Thoracic aorta (tissue), 2 donors: ENCODE measurements at regions not wholly inside any gene's neighbourhood (a gene's known extent, or its start where the extent isn't known, plus 50 kb on each side); places are given as distances from the start of the nearest gene placed in this dataset.

ENCODE experiments used
- ATAC-seq: fragments of 150-250 bp; one replicate; pipeline ENCODE4 v1.8.0; 2017; ENCODE audit warnings: low read depth; ENCODE audit not compliant: insufficient number of reproducible peaks, low FRiP score
- DNase-seq: peaks from one replicate; pipeline ENCODE4 v3.0.0-alpha.2; 2020; ENCODE audit warnings: low spot score
- H3K27ac ChIP-seq, 2 donors: fragments of 200-600 bp; sonication (generic); 1 replicate in 1 of 2; 2 replicates in 1 of 2; pipeline ENCODE4 v1.5.1; 2016; ENCODE audit warnings: mild to moderate bottlenecking in 2 of 2, moderate library complexity in 2 of 2
- H3K27me3 ChIP-seq: fragments of 200-600 bp; sonication (generic); replicated peaks from 2 replicates; pipeline ENCODE4 v1.6.0; 2016; ENCODE audit warnings: mild to moderate bottlenecking; ENCODE audit not compliant: insufficient read depth
- H3K36me3 ChIP-seq: fragments of 200-600 bp; sonication (generic); one replicate; pipeline ENCODE4 v1.5.1; 2016
- H3K4me1 ChIP-seq, 2 donors: fragments of 200-600 bp; sonication (generic); 1 replicate in 1 of 2; 2 replicates in 1 of 2; pipeline versions ENCODE4 v1.5.1 to v1.6.0; 2016; ENCODE audit warnings: low read depth in 2 of 2, mild to moderate bottlenecking in 1 of 2; ENCODE audit not compliant: control insufficient read depth in 1 of 2
- H3K4me3 ChIP-seq: fragments of 200-600 bp; sonication (generic); 2 replicates; pipeline ENCODE4 v1.5.1; 2016; ENCODE audit warnings: mild to moderate bottlenecking
- H3K9me3 ChIP-seq: fragments of 200-600 bp; sonication (generic); 2 replicates; pipeline ENCODE4 v1.5.1; 2016
- TF ChIP-seq, protein P1 (sequence below): fragments of 200-600 bp; sonication (generic); IDR thresholded peaks from one replicate; pipeline ENCODE4 v1.5.1; 2019; ENCODE audit warnings: antibody characterized with exemption

DNA sequence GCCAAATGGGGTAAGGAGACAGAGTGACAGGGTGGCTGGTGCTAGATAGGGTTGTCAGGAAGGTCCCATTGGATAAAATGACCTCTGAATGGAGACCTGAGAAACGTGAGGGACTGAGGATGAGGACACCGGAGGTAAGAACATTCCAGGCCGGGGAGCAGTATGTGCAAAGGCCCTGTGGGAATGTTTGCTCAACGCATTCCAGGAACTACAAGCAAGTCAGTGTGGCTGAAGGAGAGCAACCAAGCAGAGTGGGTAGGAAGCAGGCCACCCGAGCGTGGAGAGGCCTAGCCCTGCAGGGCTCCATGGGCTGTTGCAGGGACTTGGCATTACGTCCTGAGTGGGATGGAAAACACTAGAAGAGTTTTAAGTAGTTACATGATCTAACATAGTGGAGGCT is 185.6 kb downstream of the ZBTB18 start:
- no peaks in the 10 kb centered on the region for H3K9me3 ChIP-seq
- DNase-seq (no peak), ATAC-seq (no peak)
- H3K4me1 ChIP-seq, result peaks cover 0 to under 1% of the 10 kb centered on the region in 2 donors
- no peaks in the 10 kb centered on the region for H3K36me3 ChIP-seq
- H3K4me3 ChIP-seq, result no peak overlapping the region
- TF ChIP-seq, protein P1, sequence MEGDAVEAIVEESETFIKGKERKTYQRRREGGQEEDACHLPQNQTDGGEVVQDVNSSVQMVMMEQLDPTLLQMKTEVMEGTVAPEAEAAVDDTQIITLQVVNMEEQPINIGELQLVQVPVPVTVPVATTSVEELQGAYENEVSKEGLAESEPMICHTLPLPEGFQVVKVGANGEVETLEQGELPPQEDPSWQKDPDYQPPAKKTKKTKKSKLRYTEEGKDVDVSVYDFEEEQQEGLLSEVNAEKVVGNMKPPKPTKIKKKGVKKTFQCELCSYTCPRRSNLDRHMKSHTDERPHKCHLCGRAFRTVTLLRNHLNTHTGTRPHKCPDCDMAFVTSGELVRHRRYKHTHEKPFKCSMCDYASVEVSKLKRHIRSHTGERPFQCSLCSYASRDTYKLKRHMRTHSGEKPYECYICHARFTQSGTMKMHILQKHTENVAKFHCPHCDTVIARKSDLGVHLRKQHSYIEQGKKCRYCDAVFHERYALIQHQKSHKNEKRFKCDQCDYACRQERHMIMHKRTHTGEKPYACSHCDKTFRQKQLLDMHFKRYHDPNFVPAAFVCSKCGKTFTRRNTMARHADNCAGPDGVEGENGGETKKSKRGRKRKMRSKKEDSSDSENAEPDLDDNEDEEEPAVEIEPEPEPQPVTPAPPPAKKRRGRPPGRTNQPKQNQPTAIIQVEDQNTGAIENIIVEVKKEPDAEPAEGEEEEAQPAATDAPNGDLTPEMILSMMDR, result no peak
- H3K27me3 ChIP-seq, result no peaks in the 10 kb centered on the region
- no peak overlapping the region for H3K27ac ChIP-seq

DNA sequence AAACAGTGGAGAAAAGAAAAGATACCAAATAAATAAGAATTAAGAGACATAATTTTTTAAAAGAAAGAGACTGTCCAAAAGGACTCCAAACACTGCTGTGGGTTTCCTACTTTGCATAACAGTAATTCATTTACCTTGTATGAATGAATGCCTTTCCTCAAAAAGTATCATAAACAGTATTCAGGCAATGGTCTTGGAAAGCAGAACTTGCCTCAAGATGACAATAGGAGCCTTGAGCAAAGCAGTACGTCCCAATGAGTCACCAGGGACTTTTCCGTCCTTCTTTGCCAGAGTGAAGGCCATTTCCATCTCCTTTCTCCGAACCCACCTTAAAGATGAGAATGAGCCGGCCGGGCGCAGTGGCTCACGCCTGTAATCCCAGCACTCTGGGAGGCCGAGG is 186.4 kb downstream of the ZBTB18 start:
- no peak overlapping the region for H3K4me3 ChIP-seq
- H3K9me3 ChIP-seq, result no peaks in the 10 kb centered on the region
- H3K27me3 ChIP-seq, result no peaks in the 10 kb centered on the region
- ATAC-seq (no peak), DNase-seq (no peak)
- H3K4me1 ChIP-seq, result no peaks in the 10 kb centered on the region
- H3K36me3 ChIP-seq, result no peaks in the 10 kb centered on the region
- no peak overlapping the region for H3K27ac ChIP-seq
- TF ChIP-seq, protein P1, result no peak

DNA sequence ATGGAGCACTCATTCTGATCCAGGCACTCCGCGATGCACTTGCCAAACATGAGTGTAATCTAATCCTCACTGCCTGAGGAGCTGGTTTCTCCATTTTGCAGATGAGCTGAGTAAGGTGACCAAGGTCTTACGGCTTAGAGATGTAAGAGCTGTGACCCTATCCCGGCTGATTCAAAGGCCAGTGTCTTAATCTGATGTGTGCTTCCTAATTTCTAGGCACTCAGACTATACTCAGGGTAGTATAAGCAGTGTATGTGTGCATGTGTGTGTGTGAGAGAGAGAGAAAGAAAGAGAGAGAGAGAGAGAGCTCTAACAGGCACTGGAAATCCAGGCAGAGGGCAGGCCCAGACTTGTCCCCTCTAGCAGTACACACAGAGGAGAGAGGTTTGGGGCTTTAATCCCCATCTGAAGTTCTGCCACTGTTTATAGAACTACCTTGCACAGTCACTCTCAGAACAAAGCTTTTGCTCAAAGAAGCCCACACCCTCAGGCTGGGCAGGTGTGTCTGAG is 188.2 kb downstream of the ZBTB18 start:
- Histone ChIP-seq H3K4me1 (no peaks in the 10 kb centered on the region), H3K36me3 (no peaks in the 10 kb centered on the region), H3K9me3 (no peaks in the 10 kb centered on the region), H3K27me3 (no peaks in the 10 kb centered on the region), H3K27ac (no peak overlapping the region), H3K4me3 (no peak overlapping the region)
- TF ChIP-seq, protein P1, result no peak
- ATAC-seq (no peak), DNase-seq (no peak)

DNA sequence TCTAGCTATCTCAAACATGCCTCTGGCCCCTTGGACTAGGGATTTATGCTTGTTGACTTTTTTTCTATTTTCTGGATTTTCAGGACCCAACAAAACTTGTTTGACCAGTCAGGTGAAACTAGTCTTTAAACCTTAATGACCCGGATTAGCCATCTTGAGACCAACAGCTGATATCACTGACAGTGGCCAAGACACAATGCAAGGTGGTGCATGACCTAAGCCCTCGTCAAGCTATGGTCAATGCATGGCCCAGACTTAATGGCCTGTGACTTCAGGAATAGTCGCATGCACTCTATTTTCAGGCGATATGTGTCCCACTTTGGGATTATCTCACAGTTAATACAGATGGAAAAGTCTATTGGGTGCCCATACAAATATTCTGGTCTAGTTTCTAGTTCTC is 190.4 kb downstream of the ZBTB18 start:
- no peak for ATAC-seq
- no peak for DNase-seq
- Histone ChIP-seq H3K27ac (no peak overlapping the region), H3K4me3 (no peak overlapping the region), H3K9me3 (no peaks in the 10 kb centered on the region), H3K27me3 (no peaks in the 10 kb centered on the region), H3K4me1 (no peaks in the 10 kb centered on the region), H3K36me3 (no peaks in the 10 kb centered on the region)
- TF ChIP-seq, protein P1, result no peak

DNA sequence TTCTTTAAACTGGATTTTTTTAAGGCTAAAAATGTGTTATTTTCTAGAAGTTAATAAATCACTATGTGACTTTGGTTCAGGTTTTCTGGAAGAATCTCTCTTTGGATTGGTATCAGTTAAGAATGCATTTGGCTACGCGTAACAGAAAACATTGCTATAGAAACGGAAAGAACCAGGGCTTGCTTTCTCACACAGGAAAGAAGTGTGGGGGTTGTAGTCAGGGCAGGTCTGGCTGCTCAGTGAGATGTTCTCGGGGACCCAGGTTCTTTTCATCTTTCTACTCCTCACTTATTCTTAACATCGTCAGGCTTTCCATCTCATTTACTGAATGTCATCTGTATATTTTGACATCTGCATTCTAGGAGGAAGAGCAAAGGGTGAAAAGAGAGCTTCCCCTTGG is 191.4 kb downstream of the ZBTB18 start:
- no peak for DNase-seq
- Histone ChIP-seq H3K36me3 (no peaks in the 10 kb centered on the region), H3K4me1 (no peaks in the 10 kb centered on the region), H3K9me3 (no peaks in the 10 kb centered on the region), H3K27ac (no peak overlapping the region), H3K27me3 (no peaks in the 10 kb centered on the region), H3K4me3 (no peak overlapping the region)
- no peak for ATAC-seq
- TF ChIP-seq, protein P1, result no peak
